Prostate gland (tissue), 2 donors: ENCODE measurements at regions not wholly inside any gene's neighbourhood (a gene's known extent, or its start where the extent isn't known, plus 50 kb on each side); places are given as distances from the start of the nearest gene placed in this dataset.

Experiments
- DNase-seq: peaks from one replicate; pipeline ENCODE4 v3.0.0-alpha.2; 2019; ENCODE audit warnings: low spot score
- H3K27ac ChIP-seq, 2 donors: fragments of 200-600 bp; sonication (generic); 2 replicates each; pipeline ENCODE4 v1.5.1; 2017 to 2019
- H3K27me3 ChIP-seq: fragments of 200-600 bp; sonication (generic); replicated peaks from 2 replicates; pipeline ENCODE4 v1.5.1; 2019; ENCODE audit not compliant: insufficient read depth
- H3K36me3 ChIP-seq, 2 donors: fragments of 200-600 bp; sonication (generic); 1 replicate in 1 of 2; 2 replicates in 1 of 2; pipeline versions ENCODE4 v1.5.1 to v1.8.1; 2017 to 2019
- H3K4me1 ChIP-seq: fragments of 200-600 bp; sonication (generic); replicated peaks from 2 replicates; pipeline ENCODE4 v1.5.1; 2019
- H3K4me3 ChIP-seq, 2 donors: fragments of 200-600 bp; sonication (generic); 2 replicates each; pipeline ENCODE4 v1.5.1; 2017 to 2019
- H3K9me3 ChIP-seq: fragments of 200-600 bp; sonication (generic); 2 replicates; pipeline ENCODE4 v1.5.1; 2017
- POLR2A ChIP-seq: fragments of 450-650 bp; IDR thresholded peaks from one replicate; pipeline ENCODE4 v1.6.1; 2016; ENCODE audit warnings: antibody characterized with exemption, mild to moderate bottlenecking
- POLR2AphosphoS5 ChIP-seq: sonication (generic); formaldehyde crosslinking; IDR thresholded peaks from one replicate; pipeline ENCODE4 v1.6.1; 2017; ENCODE audit warnings: antibody characterized with exemption
- WGBS: methylation state at CpG from one replicate; pipeline ENCODE4 v1.1.5; 2018; 5-methylcytosine and 5-hydroxymethylcytosine counted together
- intact Hi-C: fragments of 100-400 bp; cut with DNase I; formaldehyde crosslinking; loops from one replicate; pipeline ENCODE4 v1.14.2; 2022
- TF ChIP-seq, protein P1 (sequence below), 4 experiments: fragments of 200-600 bp in 2 of 4; fragments of 450-650 bp in 2 of 4; sonication (generic) in 2 of 4; IDR thresholded peaks; 1 replicate in 3 of 4; 2 replicates in 1 of 4; pipeline ENCODE4 v1.5.1; 2016 to 2019; ENCODE audit warnings: antibody characterized with exemption in 4 of 4, mild to moderate bottlenecking in 2 of 4, moderate library complexity in 2 of 4

DNA sequence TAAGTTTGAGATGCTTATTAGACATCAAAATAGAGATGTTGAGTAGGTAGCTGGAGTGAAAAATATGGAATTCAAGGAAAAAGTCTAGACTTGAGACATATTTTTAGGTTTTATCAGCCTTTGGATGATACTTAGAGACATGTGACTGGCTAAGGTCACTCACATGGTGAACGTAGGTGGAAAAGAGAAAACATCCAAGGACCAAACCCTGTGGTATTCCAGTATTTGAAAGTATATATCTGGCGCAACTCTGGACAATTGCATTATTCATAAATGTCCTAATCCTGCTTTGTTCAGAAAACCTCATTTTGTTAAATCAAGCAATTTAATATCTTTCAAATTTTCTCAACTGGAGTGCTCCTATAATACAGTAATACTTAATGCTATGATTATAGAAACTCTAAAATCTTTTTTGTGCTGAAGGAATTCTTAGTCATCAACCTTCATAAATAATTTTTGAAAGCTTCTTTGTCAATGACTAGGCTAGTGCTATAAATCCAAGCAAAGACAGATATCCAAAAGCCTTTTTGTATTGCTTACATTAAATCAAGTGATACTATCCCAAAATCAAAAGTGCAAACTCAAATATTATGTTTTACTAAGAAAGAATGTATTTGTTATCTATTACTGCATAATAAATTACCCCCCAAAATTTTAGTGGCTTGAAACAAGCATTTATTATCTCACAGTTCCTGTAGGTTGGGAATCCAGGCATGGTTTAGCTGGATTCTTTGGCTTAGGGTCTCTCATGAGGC lies 452.0 kb downstream of the ENC1 start:
- Histone ChIP-seq H3K27ac (no peak overlapping the region), H3K4me1 (no peaks in the 10 kb centered on the region), H3K4me3 (no peak overlapping the region), H3K36me3 (no peaks in the 10 kb centered on the region), H3K9me3 (no peaks in the 10 kb centered on the region), H3K27me3 (no peaks in the 10 kb centered on the region)
- WGBS: 98% methylated on average over 2 of the region's 2 CpGs
- TF ChIP-seq, protein P1, sequence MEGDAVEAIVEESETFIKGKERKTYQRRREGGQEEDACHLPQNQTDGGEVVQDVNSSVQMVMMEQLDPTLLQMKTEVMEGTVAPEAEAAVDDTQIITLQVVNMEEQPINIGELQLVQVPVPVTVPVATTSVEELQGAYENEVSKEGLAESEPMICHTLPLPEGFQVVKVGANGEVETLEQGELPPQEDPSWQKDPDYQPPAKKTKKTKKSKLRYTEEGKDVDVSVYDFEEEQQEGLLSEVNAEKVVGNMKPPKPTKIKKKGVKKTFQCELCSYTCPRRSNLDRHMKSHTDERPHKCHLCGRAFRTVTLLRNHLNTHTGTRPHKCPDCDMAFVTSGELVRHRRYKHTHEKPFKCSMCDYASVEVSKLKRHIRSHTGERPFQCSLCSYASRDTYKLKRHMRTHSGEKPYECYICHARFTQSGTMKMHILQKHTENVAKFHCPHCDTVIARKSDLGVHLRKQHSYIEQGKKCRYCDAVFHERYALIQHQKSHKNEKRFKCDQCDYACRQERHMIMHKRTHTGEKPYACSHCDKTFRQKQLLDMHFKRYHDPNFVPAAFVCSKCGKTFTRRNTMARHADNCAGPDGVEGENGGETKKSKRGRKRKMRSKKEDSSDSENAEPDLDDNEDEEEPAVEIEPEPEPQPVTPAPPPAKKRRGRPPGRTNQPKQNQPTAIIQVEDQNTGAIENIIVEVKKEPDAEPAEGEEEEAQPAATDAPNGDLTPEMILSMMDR (IDR thresholded peaks at IDR 0.05): no peak
- TF ChIP-seq POLR2AphosphoS5 (no peak), POLR2A (no peak)
- intact Hi-C loops: no loop called here
- DNase-seq: no peak

DNA sequence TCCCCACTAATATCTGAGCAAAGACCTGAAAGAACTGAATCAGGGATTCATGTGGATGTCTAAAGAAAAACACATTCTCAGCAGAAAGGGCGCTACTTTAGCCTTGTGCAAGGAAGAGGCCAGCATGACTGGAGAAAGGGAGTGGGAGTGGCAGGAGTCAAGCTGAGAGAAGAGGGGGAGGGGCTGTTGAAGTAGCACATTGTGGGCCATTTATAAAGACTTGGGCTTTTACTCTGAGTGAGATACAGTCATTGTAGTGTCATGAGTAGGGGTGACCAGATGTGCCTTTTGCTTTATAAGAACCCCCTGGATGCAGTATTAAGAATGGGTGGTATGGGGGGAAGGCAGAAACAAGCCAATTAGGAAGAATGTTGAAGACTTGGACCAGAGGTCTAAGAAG lies 452.8 kb downstream of the ENC1 start:
- intact Hi-C loops: no loop called here
- H3K27ac ChIP-seq: no peak overlapping the region

DNA sequence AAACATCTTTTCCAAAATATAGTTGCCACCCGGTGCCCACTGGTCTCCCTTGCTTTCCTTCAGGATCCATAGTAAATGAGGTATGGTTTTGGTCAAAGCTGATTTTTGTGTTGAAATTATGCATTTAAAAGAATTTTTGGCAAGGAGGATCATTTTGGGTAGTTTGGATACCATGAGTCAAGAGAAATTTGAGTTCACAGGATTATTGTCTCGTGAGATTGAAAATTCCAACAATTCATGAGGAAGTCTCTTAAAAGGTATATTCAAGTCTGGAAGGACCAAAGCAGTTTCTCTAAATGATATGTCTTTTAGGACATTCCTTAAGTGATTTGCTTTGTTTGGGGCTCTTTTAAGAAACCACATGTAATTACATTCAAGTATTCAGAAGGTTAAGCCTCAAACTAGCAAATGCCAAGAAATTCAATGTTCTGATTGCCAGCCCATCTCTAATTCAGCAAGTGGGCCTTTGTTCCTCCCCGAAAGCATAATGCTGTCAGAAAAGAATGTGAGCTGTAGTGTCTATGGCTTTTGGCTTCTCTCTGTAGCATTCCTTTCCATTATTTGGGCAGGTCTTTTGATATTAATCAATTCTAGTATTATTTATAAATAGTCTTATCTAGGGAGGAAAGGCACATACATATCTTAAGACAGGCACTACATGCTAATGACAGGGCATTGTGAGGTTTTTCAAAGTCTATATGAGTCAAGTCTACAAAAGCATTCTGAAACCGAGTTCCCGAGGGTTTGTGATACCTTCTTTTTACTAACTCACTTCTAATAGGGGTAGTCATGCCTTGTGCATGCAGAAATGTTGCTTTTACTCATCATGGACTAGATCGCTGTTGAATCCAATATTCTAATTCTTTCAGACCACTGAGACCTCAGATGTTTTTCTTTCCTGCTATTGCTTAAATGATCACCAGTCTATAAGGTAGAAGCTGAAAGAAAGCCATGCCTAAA lies 453.9 kb downstream of the ENC1 start:
- no peaks in the 10 kb centered on the region for H3K27me3 ChIP-seq
- H3K27ac ChIP-seq: no peak overlapping the region
- no peak for TF ChIP-seq POLR2A
- no peak for TF ChIP-seq POLR2AphosphoS5
- TF ChIP-seq, protein P1 (IDR thresholded peaks at IDR 0.05): no peak
- 79% methylated on average over 6 of the region's 6 CpGs for WGBS
- no peaks in the 10 kb centered on the region for H3K36me3 ChIP-seq
- H3K4me1 ChIP-seq: no peaks in the 10 kb centered on the region
- no peaks in the 10 kb centered on the region for H3K9me3 ChIP-seq
- intact Hi-C loops: no loop called here
- H3K4me3 ChIP-seq: no peak overlapping the region
- no peak for DNase-seq

More for the DNA sequence above, 452.8 kb downstream of the ENC1 start:
- H3K4me3 ChIP-seq: no peak overlapping the region
- 100% methylated on average over 1 of the region's 1 CpG for WGBS
- DNase-seq: no peak
- no peaks in the 10 kb centered on the region for H3K9me3 ChIP-seq
- H3K27me3 ChIP-seq: no peaks in the 10 kb centered on the region
- H3K36me3 ChIP-seq: no peaks in the 10 kb centered on the region
- no peaks in the 10 kb centered on the region for H3K4me1 ChIP-seq
- TF ChIP-seq POLR2AphosphoS5 (no peak), POLR2A (no peak)
- TF ChIP-seq, protein P1 (IDR thresholded peaks at IDR 0.05): no peak

DNA sequence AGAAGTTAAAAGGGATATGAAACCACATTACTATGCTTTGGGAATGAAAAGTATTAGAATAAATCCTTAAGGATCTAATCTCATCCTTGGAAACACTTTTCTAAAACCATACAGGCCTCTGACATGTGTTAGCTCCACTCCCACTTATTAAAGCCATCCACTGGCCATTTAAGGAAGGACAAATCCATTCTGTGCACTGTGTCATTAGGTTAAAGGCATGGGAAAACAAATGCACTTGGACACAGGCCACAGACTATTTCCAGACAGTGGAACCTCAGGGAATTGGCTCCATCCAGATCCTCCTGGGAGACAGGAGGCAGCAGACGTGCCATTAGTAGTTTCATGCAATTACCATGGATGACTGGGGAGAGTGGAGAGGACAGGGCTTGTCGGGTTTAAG lies 454.9 kb downstream of the ENC1 start:
- Histone ChIP-seq H3K36me3 (no peaks in the 10 kb centered on the region), H3K9me3 (no peaks in the 10 kb centered on the region), H3K4me1 (no peaks in the 10 kb centered on the region), H3K27me3 (no peaks in the 10 kb centered on the region), H3K27ac (no peak overlapping the region), H3K4me3 (no peak overlapping the region)
- intact Hi-C loops: no loop called here
- no peak for DNase-seq
- TF ChIP-seq, protein P1 (IDR thresholded peaks at IDR 0.05): no peak
- TF ChIP-seq POLR2AphosphoS5: peak; percentile 8
- 82% methylated on average over 2 of the region's 2 CpGs for WGBS
